Calu3 (cell line): ENCODE measurements at regions not wholly inside any gene's neighbourhood (a gene's known extent, or its start where the extent isn't known, plus 50 kb on each side); places are given as distances from the start of the nearest gene placed in this dataset.

ENCODE experiments used
- BruUV-seq: library from RNA; stranded (reverse); fragments of 400-500 nt; replicated peaks from 2 replicates; lab custom pipeline; 2021; lab: Mats Ljungman, UMichigan
- CTCF ChIA-PET: fragments of 300-600 bp; sonication (Branson Sonifier 250); formaldehyde crosslinking; loops from one replicate; lab custom pipeline; 2022; ENCODE audit warnings: antibody characterized with exemption; lab: Charles Lee
- DNase-seq: peaks from one replicate; pipeline ENCODE4 v3.0.0; 2022
- H3K27ac Mint-ChIP-seq: one replicate; pipeline ENCODE4 v1.8.0; 2022; ENCODE audit warnings: mixed read lengths; ENCODE audit not compliant: unreplicated experiment
- H3K27me3 Mint-ChIP-seq: one replicate; pipeline ENCODE4 v1.8.0; 2022; ENCODE audit warnings: mixed read lengths; ENCODE audit not compliant: unreplicated experiment
- H3K36me3 Mint-ChIP-seq: one replicate; pipeline ENCODE4 v1.8.0; 2022; ENCODE audit warnings: mild to moderate bottlenecking, moderate library complexity, mixed read lengths; ENCODE audit not compliant: insufficient read depth, unreplicated experiment
- H3K4me1 Mint-ChIP-seq: one replicate; pipeline ENCODE4 v1.8.0; 2022; ENCODE audit warnings: mild to moderate bottlenecking, low read depth, mixed read lengths; ENCODE audit not compliant: unreplicated experiment
- H3K4me3 Mint-ChIP-seq: one replicate; pipeline ENCODE4 v1.8.0; 2022; ENCODE audit warnings: mild to moderate bottlenecking, low read depth, moderate library complexity, mixed read lengths; ENCODE audit not compliant: unreplicated experiment
- H3K9me3 Mint-ChIP-seq: one replicate; pipeline ENCODE4 v1.8.0; 2022; ENCODE audit warnings: low read depth, mixed read lengths; ENCODE audit not compliant: unreplicated experiment
- intact Hi-C: fragments of 100-400 bp; cut with micrococcal nuclease; formaldehyde crosslinking; loops from one replicate; pipeline ENCODE4 v1.10.0; 2022; ENCODE audit not compliant: unreplicated experiment
- TF ChIP-seq, protein P1 (sequence below): fragments of 200-600 bp; IDR thresholded peaks from one replicate; pipeline ENCODE4 v1.8.0; 2022; ENCODE audit warnings: antibody characterized with exemption; ENCODE audit not compliant: unreplicated experiment

GRCh38 chr4:86482306-86483172, 111.6 kb upstream of the PTPN13 start:
- CTCF ChIA-PET: no interaction called here
- intact Hi-C loops: no loop called here
- Mint-ChIP-seq H3K9me3 (no peaks in the 10 kb centered on the region), H3K27ac (no peak overlapping the region), H3K4me1 (no peaks in the 10 kb centered on the region), H3K36me3 (no peaks in the 10 kb centered on the region), H3K4me3 (no peak overlapping the region), H3K27me3 (no peaks in the 10 kb centered on the region)
- no peak for DNase-seq
- TF ChIP-seq, protein P1, sequence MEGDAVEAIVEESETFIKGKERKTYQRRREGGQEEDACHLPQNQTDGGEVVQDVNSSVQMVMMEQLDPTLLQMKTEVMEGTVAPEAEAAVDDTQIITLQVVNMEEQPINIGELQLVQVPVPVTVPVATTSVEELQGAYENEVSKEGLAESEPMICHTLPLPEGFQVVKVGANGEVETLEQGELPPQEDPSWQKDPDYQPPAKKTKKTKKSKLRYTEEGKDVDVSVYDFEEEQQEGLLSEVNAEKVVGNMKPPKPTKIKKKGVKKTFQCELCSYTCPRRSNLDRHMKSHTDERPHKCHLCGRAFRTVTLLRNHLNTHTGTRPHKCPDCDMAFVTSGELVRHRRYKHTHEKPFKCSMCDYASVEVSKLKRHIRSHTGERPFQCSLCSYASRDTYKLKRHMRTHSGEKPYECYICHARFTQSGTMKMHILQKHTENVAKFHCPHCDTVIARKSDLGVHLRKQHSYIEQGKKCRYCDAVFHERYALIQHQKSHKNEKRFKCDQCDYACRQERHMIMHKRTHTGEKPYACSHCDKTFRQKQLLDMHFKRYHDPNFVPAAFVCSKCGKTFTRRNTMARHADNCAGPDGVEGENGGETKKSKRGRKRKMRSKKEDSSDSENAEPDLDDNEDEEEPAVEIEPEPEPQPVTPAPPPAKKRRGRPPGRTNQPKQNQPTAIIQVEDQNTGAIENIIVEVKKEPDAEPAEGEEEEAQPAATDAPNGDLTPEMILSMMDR: no peak
- BruUV-seq: no TSS peak

DNA sequence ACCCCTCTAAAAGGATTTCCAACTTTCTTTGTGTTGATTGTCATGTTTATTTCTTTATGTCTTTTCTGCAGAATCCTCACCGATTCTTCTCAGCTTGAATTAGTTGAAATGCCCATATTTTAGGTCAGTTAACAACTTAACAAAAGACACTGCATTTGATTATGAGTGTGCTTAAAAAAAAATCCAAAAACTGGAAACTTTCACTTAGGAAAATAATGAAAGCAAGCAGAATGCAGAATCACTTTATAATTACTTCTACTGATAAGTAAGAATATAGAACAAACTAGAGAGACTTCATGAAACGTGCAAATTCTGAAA, 111.0 kb upstream of the PTPN13 start:
- no peak overlapping the region for H3K27ac Mint-ChIP-seq
- H3K27me3 Mint-ChIP-seq: no peaks in the 10 kb centered on the region
- intact Hi-C loops: no loop called here
- no peak for DNase-seq
- H3K4me3 Mint-ChIP-seq: no peak overlapping the region
- no peaks in the 10 kb centered on the region for H3K36me3 Mint-ChIP-seq
- BruUV-seq: no TSS peak
- H3K4me1 Mint-ChIP-seq: no peaks in the 10 kb centered on the region
- CTCF ChIA-PET: no interaction called here
- H3K9me3 Mint-ChIP-seq: no peaks in the 10 kb centered on the region
- TF ChIP-seq, protein P1: no peak

GRCh38 chr4:86483773-86484172, 110.3 kb upstream of the PTPN13 start:
- TF ChIP-seq, protein P1: no peak
- H3K9me3 Mint-ChIP-seq: no peaks in the 10 kb centered on the region
- CTCF ChIA-PET: no interaction called here
- intact Hi-C loops: no loop called here
- no TSS peak for BruUV-seq
- no peak for DNase-seq
- no peak overlapping the region for H3K27ac Mint-ChIP-seq
- no peak overlapping the region for H3K4me3 Mint-ChIP-seq
- no peaks in the 10 kb centered on the region for H3K36me3 Mint-ChIP-seq
- H3K4me1 Mint-ChIP-seq: no peaks in the 10 kb centered on the region
- no peaks in the 10 kb centered on the region for H3K27me3 Mint-ChIP-seq

- H3K27ac Mint-ChIP-seq: no peak overlapping the region
- H3K4me3 Mint-ChIP-seq: no peak overlapping the region
- no TSS peak for BruUV-seq
- H3K9me3 Mint-ChIP-seq: no peaks in the 10 kb centered on the region
- intact Hi-C loops: no loop called here
- no peaks in the 10 kb centered on the region for H3K36me3 Mint-ChIP-seq
- TF ChIP-seq, protein P1: no peak
- no peak for DNase-seq
- no peaks in the 10 kb centered on the region for H3K4me1 Mint-ChIP-seq
- CTCF ChIA-PET: no interaction called here
- H3K27me3 Mint-ChIP-seq: no peaks in the 10 kb centered on the region
Measured at GRCh38 chr4:86484241-86484640, 109.9 kb upstream of the PTPN13 start.
